Epithelial cell of esophagus (primary cell): ENCODE measurements at regions not wholly inside any gene's neighbourhood (a gene's known extent, or its start where the extent isn't known, plus 50 kb on each side); places are given as distances from the start of the nearest gene placed in this dataset.

Source experiments
- DNase-seq: peaks from one replicate; pipeline ENCODE4 v3.0.0; 2010; ENCODE audit warnings: low read depth
- H3K4me3 ChIP-seq: 2 replicates; pipeline ENCODE4 v1.5.1; 2011; ENCODE audit warnings: mild to moderate bottlenecking, low read length, control low read depth
- CTCF ChIP-seq: IDR thresholded peaks from 2 replicates; pipeline ENCODE4 v1.5.1; 2011; ENCODE audit warnings: low read depth, mild to moderate bottlenecking, low read length, control low read depth, inconsistent platforms; ENCODE audit not compliant: insufficient read depth; ENCODE audit errors: missing control alignments

- no peak for DNase-seq
- TF ChIP-seq CTCF: no peak
- no peak overlapping the region for H3K4me3 ChIP-seq
These were observed 115.2 kb downstream of the OLFM4 start for GRCh38 chr13:53143757-53144339.

GRCh38 chr13:53144826-53145225 lies 116.2 kb downstream of the OLFM4 start:
- H3K4me3 ChIP-seq: no peak overlapping the region
- no peak for DNase-seq
- no peak for TF ChIP-seq CTCF

GRCh38 chr13:53150568-53150967 lies 122.0 kb downstream of the OLFM4 start:
- TF ChIP-seq CTCF: no peak
- peak; percentile 24 for DNase-seq
- no peak overlapping the region for H3K4me3 ChIP-seq

GRCh38 chr13:53151336-53152056 lies 122.9 kb downstream of the OLFM4 start:
- TF ChIP-seq CTCF: peak; percentile 54
- DNase-seq: peak; percentile 21
- H3K4me3 ChIP-seq: no peak overlapping the region

GRCh38 chr13:53152057-53152421 lies 123.4 kb downstream of the OLFM4 start:
- no peak overlapping the region for H3K4me3 ChIP-seq
- no peak for TF ChIP-seq CTCF
- no peak for DNase-seq

- DNase-seq: no peak
- TF ChIP-seq CTCF: no peak
These were observed 129.6 kb downstream of the OLFM4 start for GRCh38 chr13:53158201-53158600.

GRCh38 chr13:53159431-53159830 lies 130.8 kb downstream of the OLFM4 start:
- H3K4me3 ChIP-seq: no peak overlapping the region
- no peak for DNase-seq
- TF ChIP-seq CTCF: no peak

More at GRCh38 chr13:53158201-53158600, 129.6 kb downstream of the OLFM4 start:
- no peak overlapping the region for H3K4me3 ChIP-seq
